Activated CD4-positive, alpha-beta T cell treated with anti-CD3 and anti-CD28 coated beads, Interleukin-2, amount 50 U/mL, for 16 hours (primary cell): ENCODE measurements at regions not wholly inside any gene's neighbourhood (a gene's known extent, or its start where the extent isn't known, plus 50 kb on each side); places are given as distances from the start of the nearest gene placed in this dataset.

Experiments used
- DNase-seq: peaks from one replicate; pipeline ENCODE4 v3.0.0-alpha.2; 2020

DNA sequence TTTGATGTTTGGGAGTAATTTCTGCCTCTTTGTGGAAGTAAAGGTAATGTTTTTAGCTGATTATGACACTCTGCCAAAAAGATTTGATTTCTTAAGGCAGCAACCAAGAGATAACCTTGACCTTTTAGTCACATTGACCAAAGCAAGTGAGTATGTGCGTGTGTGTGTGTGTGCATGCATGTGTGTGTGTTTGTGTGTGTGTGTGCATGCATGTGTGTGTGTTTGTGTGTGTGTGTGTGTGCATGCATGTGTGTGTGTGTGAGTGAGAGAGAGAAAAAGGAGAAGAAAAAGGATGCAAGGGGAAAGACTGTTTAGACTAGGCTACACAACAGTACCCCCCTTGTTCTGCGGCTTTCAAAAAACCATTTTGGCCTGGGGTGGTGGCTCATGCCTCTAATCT is 88.1 kb upstream of the NPVF start:
- DNase-seq = no peak

DNA sequence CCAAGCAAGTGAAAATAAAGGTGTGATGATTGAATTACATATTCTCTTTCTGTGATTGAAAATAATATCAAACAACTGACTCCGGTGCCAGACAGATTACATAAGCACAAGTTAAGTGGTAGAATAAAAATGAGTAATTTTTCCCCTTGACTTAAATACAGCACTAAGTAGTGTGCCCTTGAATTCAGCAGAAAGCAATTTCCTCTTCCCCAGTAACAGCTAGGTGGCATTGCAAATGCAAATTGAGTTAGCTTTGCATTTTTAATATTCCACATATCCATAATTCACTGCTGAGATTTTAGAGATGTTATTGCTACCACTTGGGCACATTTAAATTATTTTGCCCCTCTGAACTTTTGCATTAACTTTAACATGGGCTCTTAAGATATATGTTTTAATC is 89.8 kb upstream of the NPVF start:
- DNase-seq = no peak

DNA sequence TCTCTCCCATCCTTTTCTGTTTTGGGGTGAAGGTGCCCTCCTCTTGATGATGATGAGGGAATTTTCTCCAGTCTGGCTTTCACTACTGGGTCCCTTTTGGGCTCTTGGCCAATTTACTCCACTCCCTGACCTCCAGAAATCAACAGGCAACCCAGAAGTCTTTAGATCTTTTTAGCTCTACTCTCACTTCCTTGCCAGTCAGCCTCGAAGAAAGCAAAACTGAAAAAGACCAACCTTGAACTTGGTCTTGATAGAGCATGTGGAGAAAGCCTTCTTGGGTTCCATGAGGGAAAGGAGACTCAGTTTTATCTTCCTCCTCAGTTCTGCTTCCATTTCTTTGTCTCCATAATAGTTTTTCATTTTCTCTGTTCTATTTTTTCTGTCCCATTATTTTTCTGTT is 91.4 kb upstream of the NPVF start:
- no peak for DNase-seq

DNA sequence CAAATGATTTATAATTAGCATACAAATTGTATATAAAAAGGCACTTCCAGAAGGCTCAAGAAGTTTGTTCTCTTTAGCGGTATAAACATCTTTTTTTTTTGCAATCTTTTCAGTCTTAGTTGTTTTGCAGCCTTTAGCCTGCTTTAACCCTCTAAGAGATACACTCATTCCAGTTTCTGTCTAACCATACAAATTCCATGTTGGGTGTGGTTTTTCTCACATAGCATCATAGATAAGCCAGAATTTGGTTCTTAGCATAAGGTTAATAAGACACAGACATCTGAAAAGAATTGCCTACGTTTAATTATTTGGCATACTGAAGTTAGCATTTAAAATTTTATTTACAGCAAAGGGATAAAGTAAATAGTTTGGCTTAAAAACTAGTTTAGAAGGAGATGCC is 92.5 kb upstream of the NPVF start:
- no peak for DNase-seq

DNA sequence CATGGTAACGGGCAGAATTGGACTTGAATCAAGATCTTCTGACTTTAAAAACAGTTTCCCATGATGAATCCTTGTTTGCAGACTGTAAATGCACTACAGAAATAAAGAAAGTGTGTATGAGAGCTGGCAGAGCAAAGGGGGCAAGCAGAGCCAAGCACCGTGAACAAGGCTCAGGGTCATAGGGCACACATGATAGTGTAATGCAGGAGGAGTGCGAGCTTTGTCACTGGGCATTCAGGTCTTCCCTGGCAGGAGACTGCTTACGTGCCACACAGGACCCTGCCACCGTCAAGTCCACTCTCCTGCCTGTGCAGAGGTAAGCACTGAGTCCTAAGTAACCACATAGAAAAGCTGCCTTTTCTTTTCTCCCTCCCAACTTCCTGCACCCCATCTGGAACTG is 93.1 kb upstream of the NPVF start:
- no peak for DNase-seq

DNA sequence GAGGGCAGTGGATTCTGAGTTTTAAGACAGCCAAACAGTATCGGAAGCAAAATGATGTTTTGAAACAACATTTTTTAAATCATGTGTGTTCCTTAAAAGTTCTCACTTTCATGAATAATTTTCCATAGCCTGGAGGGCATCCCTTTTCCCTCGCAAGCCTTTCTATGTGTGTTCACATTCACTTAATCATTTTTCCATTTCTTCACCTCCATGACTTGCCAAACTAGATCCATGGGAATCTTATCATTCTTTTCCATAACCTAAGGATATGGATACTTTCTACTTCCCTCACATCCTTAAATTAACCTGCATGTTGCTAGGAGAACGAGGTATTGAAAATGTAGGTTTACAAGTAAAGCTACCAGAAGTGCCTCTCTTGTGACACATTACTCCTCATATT is 94.2 kb upstream of the NPVF start:
- DNase-seq = no peak

DNA sequence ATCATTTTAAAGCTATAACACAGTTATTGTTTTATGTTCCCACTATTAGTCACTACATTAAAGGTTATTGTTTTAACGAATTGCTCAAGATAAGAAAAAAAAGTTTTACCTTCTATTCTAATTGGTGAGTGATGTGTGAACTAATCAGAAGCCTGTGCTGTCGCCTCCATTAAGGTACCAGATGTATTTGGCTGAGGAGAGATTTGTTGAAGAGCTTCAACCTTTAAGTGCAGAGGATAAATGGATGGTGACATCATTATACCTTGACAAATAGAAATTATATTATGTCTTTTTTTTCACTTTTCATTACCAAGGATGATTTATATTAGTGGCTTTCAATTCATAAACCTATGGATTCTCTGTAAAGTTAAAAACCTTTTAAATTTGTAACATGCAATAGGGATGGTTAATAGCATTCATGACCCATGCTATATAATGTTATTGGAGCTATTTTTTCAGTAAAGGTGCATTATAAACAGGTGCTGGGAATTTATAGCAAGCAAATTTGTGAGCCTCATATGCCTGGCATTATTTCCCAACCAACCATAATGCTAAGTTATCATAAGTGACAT is 97.0 kb upstream of the NPVF start:
- DNase-seq = no peak

DNA sequence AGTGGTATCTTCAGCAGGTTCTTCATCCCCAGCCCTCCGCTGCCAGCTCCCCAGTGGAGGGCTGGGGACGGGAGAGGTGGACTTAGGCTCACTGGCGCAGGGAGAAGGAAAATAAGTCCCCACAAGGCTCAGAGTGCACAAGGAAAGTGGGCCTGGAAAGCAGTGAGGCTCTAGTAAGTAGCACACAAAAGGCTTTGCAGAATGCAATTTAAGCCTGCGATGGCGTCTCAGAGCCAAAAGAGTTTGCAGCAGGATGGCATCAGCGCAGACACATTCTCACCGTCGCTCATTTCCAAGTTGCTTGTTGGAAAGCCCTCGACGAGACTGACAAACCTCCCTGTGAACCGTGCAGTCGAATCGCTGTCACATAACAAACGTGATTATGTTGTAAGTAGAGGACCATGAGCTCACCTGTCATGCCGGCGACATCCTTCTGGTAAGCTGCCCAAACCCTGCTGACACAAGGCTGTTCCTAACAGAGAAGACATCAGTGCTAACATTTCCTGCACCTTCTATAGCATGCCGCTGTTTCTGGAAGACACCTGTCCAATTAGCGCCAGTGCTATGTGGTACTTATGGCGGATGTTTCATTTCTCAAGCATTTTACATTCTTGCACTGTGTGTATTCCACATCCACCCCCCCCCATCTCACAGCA is 98.3 kb upstream of the NPVF start:
- no peak for DNase-seq

DNA sequence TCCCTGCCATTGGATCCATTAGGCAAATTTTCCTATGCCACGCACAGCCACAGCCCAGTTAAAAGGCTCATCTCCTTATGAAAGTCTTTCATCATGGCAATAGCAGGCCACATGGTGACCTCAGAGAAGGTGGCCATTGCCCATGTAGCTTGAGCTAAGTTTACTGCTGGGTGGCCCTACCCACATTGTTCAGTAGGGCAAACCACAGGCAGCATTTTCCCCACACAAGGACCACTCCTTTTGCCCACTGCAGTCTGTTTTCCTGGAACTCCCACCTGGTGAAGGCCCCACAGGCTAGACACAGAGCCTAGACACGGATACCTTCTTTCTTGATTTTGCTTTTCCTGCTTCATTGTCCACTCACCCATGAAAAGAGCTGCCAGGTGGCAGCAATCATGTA is 101.5 kb upstream of the NPVF start:
- no peak for DNase-seq

DNA sequence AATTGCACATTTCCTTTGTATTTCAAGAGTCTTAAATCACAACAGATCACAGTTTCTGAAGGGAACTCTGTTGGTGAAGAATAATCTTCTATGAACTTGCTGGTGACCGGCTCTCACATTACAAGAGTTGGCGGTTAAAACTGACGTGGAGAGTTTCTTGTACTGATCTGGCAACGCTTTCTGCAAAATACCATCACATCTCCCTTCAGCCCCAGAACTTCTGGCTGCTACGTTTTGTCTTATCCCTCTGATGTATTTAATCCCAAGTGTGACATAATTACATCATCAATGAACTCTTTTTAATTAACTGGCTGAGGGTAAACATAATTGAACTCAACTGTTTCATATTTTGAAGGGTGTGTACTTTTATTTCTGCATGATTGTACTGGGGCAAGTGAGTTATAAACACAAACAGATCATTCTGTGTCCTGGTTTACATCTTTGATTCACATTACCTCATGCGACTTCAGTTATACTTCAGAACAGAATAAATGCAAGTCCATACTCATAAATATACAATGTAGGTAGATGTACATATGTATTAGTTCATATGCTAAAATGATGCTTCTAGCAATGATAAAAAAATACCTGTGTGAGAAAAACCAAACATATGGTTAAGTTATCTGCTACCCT is 105.1 kb upstream of the NPVF start:
- DNase-seq = no peak

DNA sequence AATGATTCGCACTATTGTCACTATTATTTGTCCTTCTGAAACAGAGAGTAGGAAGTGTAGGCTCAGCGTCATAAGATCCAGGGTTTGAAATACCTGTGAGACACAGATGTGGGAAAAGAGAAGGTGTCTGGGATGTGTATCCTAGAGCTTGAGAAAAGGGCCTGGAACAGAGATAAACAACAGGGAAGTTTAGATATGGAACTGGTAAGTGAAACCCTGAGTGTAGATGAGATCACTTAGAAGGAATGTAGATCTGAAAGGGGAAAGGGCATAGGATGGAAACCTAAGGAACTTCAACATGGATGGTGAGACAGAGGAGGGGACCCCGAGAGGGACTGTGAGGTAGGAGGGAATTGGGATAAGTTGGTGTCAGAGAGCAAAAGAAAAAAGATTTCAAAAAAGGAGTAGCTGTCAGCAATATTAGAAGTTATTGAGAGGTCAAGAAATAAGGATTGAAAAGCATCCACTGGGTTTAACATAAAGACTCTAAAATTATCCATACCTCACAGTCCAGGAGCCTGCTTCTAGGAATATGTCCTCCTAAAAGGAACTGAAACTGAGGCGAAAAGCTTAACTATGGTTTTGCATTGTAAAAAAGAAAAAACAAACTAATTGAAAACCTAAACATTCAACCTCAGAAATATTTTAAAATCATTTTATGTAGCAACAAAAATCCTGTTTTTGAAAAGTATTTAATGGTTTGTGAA is 119.2 kb upstream of the NPVF start:
- DNase-seq = no peak

DNA sequence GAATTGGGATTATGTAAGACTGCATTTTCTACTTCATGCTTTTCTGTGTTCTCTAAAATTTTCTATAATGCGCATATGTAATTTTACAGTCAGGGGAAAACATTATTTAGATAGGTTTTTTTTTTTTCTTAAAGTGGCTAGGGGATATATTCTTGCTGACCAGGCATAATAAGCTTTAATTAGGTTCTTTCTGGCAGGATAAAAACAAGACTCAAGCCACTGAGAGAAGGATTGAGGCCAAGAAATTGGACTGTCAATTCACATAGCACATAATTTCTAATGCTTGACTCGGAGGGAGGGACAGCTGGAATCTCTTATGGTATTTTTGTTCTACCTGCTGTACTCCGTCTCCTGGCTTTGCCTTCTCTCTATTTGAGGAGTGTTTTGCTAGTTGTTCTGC is 119.8 kb upstream of the NPVF start:
- no peak for DNase-seq

DNA sequence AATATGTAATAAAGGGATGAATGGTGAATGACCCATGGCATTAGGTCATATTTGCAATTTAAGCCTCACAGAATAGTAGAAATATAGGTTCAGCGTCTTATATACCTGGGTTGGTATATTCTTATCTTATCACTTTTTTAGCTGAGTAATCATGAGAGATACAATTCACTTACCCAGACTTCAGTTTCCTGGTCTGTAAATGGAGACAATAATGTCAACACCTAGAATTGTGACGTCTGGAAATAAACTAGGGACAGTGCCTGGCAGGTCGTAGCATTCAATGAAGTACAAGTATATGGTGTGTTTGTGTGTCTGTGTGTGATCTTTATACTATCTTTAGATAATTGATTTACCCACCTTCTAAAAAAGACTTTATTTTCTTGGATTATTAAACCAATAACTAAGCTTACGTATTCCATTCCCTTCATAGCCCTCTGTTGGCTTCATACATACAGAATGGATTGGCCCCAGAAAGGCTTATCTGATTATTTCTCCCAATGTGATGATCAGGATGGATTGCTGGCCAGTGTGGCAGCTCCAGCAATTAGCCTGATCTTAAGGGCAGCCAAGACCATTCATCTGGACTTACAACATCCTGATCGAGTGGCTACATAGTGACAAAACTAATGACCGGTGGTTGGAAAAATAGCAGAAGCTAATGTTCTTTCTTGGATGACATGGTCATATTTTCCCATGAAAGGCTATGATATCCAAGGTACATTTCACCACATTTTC is 121.2 kb upstream of the NPVF start:
- no peak for DNase-seq

DNA sequence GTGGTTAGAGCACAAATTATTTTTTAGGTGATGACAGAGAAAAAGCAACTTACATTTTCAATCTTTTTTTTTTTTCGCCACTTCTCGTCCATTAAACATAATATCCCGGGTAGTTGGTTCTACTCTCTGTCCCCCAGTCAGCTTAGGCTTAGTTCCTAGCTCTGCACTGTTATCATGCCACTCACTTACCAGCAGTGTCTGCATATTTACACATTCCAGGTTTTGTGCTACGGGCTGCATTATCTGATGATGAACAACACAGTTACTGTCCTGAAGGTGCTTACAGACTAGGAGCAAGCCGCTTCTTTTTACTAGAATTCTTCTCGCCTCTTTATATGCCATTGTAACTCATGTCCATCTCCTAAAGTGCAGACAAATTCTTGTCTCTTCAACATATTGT is 121.8 kb upstream of the NPVF start:
- no peak for DNase-seq

DNA sequence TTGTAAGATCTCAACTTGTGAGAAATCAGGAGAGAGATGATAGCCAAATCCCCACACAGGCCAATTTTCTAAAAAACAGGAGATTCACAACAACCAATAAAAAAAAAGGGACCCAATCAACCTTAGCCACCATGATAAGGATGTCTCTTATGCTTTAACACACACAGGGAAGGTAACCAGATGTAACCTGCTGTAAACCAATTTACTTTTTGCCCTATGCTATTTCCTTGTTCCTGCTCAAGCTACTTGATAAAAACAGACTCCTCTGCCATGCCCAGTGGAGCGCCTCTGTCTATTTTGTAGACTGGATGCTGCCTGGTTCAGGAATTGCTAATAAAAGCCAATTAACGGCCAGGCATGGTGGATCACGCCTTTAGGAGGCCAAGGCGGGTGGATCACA is 123.5 kb upstream of the NPVF start:
- DNase-seq = no peak

DNA sequence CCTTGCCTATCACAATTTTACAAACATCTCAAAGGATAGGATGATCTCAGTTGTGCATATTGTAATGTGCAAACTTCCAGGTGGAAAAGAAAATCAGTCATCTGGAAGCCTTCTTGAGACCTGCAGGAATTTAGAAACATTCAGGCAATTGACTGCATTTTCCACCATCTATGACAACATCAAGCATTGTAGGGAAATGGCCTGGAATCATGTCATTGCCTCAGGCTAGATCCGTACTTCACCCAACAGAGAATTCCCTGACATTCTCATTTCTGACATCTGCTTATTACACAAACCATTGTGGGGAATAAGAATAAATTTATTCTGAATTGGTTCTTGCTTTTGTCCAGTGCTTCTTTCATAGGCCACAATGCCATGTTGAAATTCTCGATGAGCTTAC is 124.9 kb upstream of the NPVF start:
- DNase-seq = no peak

DNA sequence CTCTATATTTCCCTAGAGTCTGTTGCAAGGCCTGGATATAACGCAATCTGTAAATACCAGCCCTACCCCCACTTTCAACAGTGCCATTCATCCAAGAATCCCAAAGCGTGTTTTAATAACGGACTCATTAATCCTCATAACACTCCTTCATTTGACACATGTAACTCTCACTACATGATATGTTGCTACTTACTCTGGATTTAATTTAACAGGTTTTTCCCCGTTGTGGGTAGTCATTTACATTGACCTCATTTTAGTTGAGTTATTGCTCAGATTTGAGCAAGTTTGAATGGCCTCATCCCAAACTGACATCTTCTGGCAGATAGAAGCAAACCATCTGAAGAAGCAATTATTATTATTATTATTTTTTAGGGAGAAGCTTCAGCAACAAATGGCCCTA is 125.4 kb upstream of the NPVF start:
- DNase-seq = no peak

DNA sequence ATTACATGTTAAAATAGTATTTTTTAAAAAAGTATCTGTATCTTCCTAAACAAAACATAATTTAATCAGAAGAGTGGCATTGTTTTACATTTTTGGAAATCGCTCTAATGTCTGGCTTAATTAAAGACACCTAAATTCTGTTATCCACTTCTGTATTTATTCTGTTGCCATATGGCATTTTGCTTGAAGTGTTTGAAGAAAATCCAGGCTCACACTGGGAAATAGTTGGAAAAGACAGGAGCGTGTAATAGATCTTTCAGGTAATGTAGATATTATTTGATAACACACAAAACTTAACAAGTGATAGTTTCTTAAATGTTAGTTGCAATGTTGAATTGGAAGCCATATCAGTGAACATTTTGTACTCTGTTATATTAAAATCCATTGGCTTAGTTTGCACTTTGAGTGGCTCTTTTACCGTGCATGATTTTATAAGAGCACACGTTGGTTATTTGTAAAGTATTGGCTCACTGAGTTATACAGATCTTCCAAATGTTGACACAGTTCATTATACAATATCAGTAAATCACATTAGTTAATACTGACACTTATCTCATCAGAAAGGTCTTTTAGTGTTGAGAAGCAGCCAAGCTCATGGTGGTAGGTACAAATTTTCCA is 128.4 kb upstream of the NPVF start:
- DNase-seq = no peak

DNA sequence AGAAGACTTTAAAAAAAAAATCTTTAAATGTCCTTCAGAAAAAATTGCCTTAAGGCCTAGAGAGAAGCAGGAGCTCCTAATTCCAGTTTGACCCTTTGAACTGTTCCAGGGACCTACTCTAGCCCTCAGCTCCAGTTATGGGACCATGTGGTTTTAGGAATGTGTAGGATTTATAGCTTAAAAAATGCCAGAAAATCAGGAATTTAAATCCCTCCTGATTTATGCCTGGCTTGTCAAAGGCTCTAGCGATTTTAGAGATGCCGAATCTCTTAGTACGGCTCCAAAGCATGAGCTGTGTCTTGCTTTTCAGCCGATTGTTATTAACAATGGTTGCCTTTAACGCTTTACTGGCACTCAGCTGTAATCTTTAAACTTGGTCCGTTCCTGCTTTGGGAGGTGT is 130.6 kb upstream of the NPVF start:
- no peak for DNase-seq

DNA sequence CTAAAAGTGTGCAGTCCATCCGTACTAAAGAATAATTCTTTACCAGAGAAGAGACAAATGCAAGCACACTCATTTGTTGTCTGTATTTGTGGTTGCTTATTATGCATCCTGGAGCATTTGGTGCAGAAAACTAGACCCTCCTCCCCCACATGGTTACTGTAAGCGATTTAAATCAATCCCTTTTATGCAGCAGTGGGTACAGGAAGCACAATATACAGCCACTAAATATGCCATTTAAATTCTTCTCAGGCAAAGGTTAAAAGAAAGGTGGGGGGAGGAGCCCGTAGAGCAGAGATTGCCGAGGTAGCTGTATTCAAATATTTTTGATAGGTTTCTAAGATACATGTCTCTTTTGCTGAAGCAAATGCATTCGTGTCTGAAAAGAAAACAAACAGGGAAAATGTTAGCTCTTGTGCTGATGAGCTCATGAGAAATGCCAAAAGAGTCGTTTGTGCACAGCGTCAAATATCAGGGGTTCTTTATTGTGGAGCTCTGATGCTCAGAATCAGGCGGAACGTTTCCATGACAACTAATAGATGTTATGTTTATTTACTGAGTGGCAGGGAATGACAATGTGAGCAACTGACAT is 131.3 kb upstream of the NPVF start:
- no peak for DNase-seq

DNA sequence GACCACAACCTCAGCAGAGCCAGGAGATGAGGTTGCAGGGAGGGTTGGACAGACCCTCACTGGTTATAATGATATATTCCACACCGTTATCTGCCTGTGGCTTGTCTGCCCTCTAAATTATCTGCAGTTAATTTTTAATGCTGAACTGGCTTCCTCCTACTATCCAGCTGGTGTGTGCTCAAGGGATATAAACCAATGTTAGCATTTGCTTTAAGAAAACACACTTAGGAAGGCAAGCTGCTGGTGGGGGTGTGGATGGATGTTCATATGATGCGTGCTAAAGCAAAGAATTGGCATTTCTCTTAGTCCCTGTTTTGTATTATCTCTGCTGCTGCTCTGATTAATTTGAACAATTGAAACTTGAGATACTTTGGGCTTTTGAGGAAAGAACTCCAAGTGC is 132.2 kb upstream of the NPVF start:
- DNase-seq = no peak

DNA sequence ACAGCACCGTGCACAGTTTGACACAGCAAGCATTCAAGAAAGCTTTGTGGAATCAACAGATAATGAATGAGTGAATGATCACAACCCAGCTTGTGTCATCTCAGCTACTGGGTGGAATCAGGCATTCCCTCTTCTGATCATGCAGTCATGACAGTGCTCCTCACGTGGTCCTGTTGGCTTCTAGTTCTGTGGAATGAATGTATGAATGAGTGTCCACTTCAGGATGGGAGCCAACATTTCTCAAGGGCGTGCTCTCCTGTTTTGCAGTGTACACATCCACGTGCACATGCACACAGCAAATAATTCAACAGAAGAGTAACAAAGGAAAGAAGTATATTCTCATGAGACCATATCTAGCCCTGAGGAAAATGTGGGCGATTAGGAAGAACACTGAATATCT is 133.1 kb upstream of the NPVF start:
- DNase-seq = no peak

DNA sequence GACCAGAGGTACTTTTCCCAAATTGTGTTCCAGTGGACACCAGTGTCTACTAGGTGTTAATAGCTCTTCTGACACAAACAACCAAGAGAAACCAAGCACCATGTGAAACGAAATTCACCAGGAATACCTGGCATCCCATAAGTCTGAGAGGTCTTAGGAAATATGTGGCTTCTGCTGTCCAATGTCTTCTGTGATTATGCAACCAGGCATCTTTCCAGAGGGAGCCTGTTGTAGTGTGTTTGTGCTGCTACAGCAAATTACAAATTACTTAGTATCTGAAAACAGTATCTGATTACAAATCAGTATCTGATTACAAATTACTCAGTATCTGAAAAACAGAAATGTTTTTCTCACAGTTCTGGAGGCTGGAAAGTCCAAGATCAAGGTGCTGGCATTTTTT is 133.6 kb upstream of the NPVF start:
- DNase-seq = no peak
